ENCODE measurements at regions not wholly inside any gene's neighbourhood (a gene's known extent, or its start where the extent isn't known, plus 50 kb on each side); places are given as distances from the start of the nearest gene placed in this dataset.

- intact Hi-C loops (cut with DNase I) = no loop called here
These were observed 82.4 kb upstream of the KIF2B start for GRCh38 chr17:53740312-53740711.

GRCh38 chr17:53736516-53737240, 86.0 kb upstream of the KIF2B start:
- Histone ChIP-seq H3K4me1 (no peaks in the 10 kb centered on the region), H3K4me3 (no peak overlapping the region), H3K27ac (no peak overlapping the region), H3K36me3 (no peaks in the 10 kb centered on the region), H3K9me3 (no peaks in the 10 kb centered on the region), H3K27me3 (no peaks in the 10 kb centered on the region)
- DNase-seq (ENCODE audit: extremely low spot score in 2 of 2) = no peak
- intact Hi-C loops (cut with DNase I) = no loop called here
- no peak for TF ChIP-seq POLR2AphosphoS5 (IDR thresholded peaks at IDR 0.05; ENCODE audit: insufficient read depth in 1 of 2, low read depth in 1 of 2)

More at GRCh38 chr17:53740312-53740711, 82.4 kb upstream of the KIF2B start:
- DNase-seq (ENCODE audit: extremely low spot score in 2 of 2) = no peak
- H3K27ac ChIP-seq = no peak overlapping the region
- H3K36me3 ChIP-seq = no peaks in the 10 kb centered on the region
- H3K4me1 ChIP-seq = no peaks in the 10 kb centered on the region
- no peaks in the 10 kb centered on the region for H3K27me3 ChIP-seq
- TF ChIP-seq POLR2A (IDR thresholded peaks at IDR 0.05) (no peak), POLR2AphosphoS5 (IDR thresholded peaks at IDR 0.05; ENCODE audit: insufficient read depth in 1 of 2, low read depth in 1 of 2) (no peak), CTCF (IDR thresholded peaks at IDR 0.05) (no peak)
- no peak overlapping the region for H3K4me3 ChIP-seq
- no peaks in the 10 kb centered on the region for H3K9me3 ChIP-seq

- H3K4me1 ChIP-seq = no peaks in the 10 kb centered on the region
- no peak overlapping the region for H3K27ac ChIP-seq
- H3K9me3 ChIP-seq = no peaks in the 10 kb centered on the region
- intact Hi-C loops (cut with DNase I) = no loop called here
- H3K36me3 ChIP-seq = no peaks in the 10 kb centered on the region
- DNase-seq (ENCODE audit: extremely low spot score in 2 of 2) = no peak
- H3K27me3 ChIP-seq = no peaks in the 10 kb centered on the region
- no peak overlapping the region for H3K4me3 ChIP-seq
- no peak for TF ChIP-seq CTCF (IDR thresholded peaks at IDR 0.05)
- no peak for TF ChIP-seq POLR2A (IDR thresholded peaks at IDR 0.05)
- TF ChIP-seq POLR2AphosphoS5 (IDR thresholded peaks at IDR 0.05; ENCODE audit: insufficient read depth in 1 of 2, low read depth in 1 of 2) = no peak
These were observed 98.0 kb upstream of the KIF2B start for GRCh38 chr17:53724726-53725125.

GRCh38 chr17:53722407-53722806, 100.3 kb upstream of the KIF2B start:
- no peak for DNase-seq (ENCODE audit: extremely low spot score in 2 of 2)
- no peaks in the 10 kb centered on the region for H3K27me3 ChIP-seq
- H3K36me3 ChIP-seq = no peaks in the 10 kb centered on the region
- no peaks in the 10 kb centered on the region for H3K4me1 ChIP-seq
- no peak overlapping the region for H3K4me3 ChIP-seq
- H3K27ac ChIP-seq = no peak overlapping the region
- TF ChIP-seq POLR2AphosphoS5 (IDR thresholded peaks at IDR 0.05; ENCODE audit: insufficient read depth in 1 of 2, low read depth in 1 of 2) (no peak), POLR2A (IDR thresholded peaks at IDR 0.05) (no peak), CTCF (IDR thresholded peaks at IDR 0.05) (no peak)
- H3K9me3 ChIP-seq = no peaks in the 10 kb centered on the region
- intact Hi-C loops (cut with DNase I) = no loop called here

GRCh38 chr17:53721101-53721500, 101.6 kb upstream of the KIF2B start:
- Histone ChIP-seq H3K36me3 (no peaks in the 10 kb centered on the region), H3K4me1 (no peaks in the 10 kb centered on the region), H3K27ac (no peak overlapping the region), H3K9me3 (no peaks in the 10 kb centered on the region), H3K27me3 (no peaks in the 10 kb centered on the region), H3K4me3 (no peak overlapping the region)
- DNase-seq (ENCODE audit: extremely low spot score in 2 of 2) = no peak
- intact Hi-C loops (cut with DNase I) = no loop called here
- no peak for TF ChIP-seq CTCF (IDR thresholded peaks at IDR 0.05)
- no peak for TF ChIP-seq POLR2A (IDR thresholded peaks at IDR 0.05)
- TF ChIP-seq POLR2AphosphoS5 (IDR thresholded peaks at IDR 0.05; ENCODE audit: insufficient read depth in 1 of 2, low read depth in 1 of 2) = no peak

All from vagina (tissue), 2 donors.